Activated CD8-positive, alpha-beta memory T cell treated with anti-CD3 and anti-CD28 coated beads for 4 hours (primary cell): ENCODE measurements at regions not wholly inside any gene's neighbourhood (a gene's known extent, or its start where the extent isn't known, plus 50 kb on each side); places are given as distances from the start of the nearest gene placed in this dataset.

Source experiments
- DNase-seq, 2 donors: peaks; one replicate each; pipeline ENCODE4 v3.0.0-alpha.2; 2020; ENCODE audit warnings: low read depth in 2 of 2

DNA sequence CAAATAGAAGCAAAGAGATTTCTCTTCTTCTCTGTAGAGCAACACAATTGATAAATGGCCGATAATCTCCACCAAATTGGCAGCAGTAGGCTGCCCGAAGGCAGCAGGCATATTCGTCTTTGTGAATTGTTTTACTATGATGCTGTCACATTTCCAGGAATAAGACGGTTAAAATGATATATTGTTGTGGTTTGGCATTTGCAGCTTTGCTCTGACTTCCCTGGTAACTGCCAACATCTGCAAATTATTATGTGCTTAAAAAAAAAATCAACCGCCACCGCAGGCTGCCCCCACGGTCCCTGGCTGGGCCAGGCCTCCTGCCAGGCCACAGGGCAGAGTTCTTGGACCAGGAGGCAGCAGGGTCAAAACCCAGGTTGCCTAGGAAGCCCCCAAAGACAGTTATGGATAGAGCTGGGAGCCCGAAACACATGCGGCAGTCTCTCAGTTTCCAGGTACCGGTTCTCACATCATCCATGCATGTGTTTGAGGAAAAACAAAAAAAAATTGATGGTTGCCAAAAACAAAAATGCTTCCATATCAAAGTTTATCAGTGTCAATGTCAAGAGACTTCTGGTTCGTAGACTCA is 179.3 kb downstream of the ETS2 start:
- DNase-seq: no peak

DNA sequence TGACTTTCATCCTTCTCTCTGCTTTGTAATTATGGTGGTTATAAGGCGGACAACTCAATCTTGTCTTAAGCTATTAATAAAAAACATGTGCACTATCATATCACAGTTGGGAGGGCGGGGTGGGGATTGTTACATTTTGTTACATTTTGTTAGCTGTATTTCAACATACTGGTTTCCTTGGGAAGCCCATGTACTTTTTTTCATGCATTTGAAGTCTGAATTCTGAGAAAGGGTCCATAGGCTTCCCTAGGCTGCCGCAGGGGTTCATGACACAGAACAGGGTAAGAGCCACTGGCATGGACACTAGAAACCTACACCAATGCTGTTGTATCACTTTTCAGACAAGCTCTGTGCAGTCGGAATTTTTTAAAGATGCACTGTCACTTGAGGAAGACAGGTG is 178.8 kb downstream of the ETS2 start:
- DNase-seq: no peak

DNA sequence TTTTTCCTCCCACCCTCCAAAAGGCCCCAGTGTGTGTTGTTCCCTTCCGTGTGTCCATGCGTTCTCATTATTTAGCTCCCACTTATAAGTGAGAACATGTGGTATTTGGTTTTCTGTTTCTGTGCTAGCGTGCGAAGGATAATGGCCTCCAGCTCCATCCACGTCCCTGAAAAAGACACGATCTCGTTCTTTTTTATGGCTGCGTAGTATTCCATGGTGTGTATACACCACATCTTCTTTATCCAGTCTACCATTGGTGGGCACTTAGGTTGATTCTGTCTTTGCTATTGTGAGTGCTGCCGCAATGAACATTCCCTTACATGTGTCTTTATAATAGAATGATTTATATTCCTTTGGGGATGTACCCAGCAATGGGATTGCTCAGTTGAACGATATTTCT is 177.8 kb downstream of the ETS2 start:
- DNase-seq: no peak

DNA sequence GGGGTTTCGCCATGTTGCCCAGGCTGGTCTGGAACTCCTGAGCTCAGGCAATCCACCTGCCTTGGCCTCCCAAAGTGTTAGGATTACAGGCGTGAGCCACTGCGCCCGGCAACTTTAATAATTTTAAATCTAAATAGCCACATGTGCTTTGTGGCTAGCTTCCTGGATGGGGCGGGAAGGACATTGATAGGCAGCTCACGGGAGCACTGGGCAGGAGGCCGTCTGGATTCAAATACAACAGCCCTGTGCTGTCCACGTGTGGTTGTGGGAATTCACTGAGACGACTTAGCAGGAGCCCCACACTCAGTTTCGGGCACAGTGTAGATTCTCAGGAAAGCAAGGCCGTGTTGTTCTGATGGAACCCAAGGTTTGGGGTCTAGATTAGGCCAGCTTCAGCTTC is 177.1 kb downstream of the ETS2 start:
- no peak for DNase-seq

DNA sequence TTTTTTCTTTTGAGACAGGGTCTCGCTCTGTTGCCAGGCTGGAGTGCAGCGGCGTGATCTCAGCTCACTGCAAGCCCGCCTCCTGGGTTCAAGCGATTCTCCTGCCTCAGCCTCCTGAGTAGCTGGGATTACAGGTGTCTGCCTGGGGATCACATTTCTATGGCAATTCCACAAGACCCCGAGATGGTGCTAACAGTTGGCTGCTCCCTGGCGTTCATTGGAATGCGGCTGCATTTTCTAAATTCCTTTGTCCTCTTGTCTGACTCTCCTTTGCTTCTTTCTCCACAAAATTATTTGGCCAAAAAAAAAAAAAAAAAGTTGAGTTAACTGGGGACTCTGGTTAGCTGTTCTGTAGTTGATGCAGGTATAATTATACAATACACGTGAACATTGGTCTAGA is 176.4 kb downstream of the ETS2 start:
- DNase-seq: no peak

DNA sequence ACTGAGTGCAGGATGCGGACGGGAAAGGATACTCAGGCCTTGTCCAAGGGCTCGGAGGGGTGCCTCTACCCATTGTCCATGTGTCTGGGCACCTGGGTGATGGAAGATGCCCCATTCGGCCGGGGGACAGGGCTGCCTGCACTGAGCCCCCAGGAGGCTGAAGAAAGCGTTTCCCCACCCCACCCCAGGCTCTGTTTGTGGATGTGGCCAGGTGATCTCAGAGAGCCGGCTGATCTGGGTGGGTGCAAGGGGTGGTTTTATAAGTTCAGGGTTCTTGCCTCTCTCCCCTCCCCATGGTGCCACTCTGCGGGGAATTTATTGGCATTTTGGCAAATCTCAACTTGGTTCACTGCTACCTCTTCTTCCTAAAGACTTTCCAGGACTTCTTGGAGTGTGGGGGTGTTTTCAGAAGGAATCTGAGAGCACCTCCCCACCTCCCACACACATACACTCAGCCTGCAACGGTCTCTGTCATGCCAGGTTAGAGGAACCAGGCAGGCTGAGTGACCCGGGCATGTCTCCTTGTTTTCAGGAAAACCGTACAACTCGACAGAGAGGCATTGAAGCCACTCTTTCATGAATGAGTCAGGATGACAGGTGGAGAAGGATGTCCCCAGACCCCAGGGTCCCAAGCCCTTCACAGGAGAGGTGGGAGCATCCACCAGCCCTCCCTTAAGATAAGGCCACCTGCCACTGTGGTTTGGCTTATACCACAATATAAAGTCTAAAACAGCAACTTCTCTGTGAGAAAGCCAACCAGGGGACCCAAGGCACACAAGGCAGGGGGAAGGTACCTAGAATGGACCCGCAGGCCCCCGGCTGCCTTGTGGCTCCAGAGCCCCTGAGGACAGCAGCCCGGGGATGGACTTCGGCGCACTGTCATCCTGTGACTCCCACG is 174.9 kb downstream of the ETS2 start:
- no peak for DNase-seq

DNA sequence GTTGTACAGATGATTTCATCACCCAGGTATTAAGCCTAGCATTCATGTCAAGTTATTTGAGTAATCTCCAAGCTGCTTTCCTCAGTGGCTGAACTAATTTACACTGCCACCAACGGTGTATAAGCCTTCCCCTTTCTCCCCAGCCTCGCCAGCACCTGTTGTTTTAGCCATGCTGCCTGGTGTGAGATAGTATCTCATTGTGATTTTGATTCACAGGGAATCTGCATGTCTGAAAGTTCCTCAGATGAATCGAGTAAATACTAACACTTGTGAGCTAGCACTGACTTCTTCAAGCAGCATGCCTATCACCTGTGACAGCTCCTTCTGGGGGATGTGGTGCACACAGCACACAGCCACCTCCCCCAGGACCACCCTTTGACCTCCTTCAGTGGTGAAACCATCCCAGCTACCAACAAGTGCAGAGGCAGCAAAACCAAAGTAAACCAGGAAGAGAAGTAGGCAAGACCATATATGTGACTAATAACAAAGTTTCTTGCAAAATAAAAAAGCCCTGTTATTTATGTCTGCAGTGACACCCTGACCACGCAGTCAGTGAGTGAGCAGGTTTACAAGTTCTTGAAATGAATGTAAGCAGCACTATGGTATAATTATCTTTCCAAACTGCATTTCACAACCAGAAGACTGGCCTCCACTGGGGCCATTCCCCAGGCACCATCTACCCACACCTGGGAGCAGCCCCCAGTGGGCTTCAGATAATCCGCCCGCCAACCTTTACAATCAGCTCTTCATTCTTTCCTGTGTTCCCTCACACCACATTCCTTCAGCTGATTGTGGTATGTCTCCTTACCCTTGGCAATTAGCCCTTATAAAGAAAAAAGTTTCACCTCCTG is 173.8 kb downstream of the ETS2 start:
- no peak for DNase-seq

DNA sequence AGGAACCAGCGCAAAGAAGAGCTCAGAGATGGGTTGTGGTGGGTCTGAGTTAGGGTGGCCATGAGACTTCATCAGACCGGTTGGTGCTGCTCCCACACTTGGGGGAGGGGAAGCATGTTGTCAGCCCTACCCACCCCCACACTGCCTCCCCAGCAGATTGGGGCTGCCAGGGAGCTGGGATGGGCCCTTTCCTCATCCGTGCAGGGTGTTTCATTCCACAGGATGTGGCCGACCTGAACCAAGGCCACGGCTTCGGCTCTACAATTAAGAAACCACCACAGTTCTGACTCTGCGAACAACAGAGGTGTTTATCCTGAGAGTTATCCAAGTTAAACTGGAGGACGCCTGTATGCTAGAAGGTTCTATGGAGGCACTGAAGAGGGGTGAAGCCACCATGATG is 171.2 kb downstream of the ETS2 start:
- DNase-seq: no peak

DNA sequence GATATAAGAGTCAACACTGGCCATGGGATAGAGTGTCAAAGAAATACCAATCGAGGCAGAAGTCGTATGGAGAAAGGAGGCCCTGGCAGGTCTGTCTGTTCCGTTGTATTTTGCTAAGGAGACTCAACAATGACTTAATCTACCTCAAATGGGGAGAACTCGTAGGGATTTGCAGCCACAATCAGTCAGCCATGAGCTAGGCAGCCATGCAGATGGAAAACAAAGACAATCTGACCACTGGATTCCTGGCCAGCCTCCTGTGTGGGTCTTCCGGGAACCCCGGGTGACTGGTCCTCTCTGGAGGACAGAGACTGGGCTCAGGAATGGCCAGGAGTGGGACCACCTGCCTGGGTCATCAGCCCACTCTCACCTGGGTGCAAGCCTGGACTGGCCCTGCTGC is 167.8 kb downstream of the ETS2 start:
- DNase-seq: no peak

DNA sequence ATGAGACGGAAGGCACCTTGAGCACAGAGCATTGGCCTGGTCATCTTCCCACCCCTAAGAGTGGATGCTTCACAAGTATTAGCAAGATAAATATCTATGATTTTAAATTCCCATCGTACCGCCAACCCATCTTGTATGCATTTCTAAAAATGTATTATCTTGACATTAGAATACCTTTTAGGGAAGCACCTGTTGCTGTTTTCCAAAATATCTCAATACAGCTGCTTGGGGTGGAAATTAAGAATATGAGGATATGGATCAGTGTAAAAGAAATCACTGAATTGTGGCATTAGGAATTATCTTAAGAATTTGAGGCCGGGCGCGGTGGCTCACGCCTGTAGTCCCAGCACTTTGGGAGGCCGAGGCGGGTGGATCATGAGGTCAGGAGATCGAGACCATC is 166.3 kb downstream of the ETS2 start:
- DNase-seq: no peak

DNA sequence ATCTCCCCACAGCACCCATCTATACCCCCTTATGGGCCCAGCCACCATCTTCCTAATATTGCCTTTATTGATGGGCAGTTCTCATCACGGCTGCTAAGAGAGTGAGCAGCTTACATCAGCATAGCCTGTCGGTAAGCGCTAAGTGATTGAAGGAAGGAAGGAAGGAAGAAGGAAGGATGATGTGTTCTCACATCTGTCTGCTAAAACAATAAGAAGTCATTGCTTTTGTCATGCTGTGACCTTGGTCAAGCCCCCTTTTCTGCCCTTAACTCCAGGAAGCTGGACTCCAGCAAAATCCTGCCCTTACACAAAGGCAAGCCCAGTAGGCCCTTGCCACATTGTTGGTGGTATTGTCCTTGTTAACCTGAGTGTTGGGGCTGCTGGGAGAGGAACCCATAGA is 165.0 kb downstream of the ETS2 start:
- no peak for DNase-seq

DNA sequence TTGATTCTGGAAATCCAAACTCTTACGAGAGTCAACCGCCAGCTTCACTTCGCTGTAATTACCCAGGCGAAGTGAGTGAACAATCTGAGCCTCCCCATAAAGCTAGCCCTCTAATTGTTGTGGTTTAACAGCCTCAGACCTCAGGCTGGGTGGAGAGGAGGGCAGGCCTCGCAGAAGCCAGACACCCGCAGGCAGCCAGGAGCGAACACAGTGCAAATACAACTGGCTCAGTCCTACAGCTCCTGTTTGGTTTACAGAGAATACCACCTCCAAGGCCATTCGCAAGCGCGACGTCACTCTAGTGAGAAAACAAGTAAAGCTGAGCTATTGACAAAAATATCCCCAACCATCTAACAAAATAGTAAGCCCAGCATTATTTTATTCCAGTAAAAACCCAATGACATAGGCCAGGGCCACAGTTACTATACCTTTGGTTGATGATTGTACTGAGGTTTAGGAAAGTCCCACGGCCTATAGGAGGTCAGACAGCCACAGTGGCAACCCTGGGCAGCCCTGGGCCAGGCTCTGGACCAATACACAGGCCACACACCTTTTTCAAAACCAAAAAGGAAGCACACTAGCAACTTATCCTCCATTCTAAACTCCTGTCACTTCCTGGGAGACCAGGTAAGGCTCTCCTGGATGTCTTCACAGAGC is 163.3 kb downstream of the ETS2 start:
- DNase-seq: no peak

DNA sequence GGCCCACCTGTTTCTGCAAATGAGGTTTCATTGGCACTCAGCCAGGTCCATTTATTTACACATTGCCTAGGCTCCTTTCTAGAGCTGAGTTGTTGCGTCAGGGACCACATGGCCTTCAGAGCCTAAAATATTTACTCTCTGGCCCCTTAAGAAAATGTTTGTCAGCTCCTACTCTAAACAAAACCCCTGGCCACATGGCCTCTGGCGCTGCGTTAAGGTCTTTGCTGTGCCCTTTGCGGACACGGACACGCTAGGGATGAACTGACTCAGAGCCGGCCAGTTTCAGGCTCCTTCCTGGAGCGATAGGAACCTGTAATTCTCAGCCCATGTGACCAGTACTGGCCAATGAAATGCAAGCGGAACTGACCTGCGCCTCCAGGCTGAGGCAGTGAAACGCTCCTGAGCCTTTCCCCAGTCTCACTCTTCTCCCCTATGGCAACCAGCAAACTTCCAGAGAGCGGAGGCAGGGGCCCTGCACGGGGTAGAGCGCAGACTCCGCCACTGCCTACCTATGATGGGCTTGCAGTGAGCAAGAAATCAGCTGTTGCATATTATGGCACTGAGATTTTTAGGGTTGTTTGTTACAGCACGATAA is 160.3 kb downstream of the ETS2 start:
- no peak for DNase-seq

DNA sequence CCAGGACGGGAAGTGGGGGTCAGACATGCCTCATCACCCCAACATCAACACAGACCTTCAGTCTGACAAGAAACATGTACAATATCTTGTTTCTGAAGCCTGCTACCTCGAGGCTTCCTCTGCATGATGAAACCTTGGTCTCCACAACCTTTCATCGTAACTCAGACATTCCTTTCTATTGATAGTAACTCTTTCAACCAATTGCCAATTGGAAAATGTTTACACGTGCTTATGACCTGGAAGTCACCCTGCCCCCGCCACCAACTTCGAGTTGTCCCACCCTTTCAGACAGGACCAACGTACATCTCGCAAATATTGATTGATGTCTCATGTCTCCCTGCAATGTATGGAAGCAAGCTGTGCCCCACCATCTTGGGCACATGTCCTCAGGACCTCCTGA is 159.5 kb downstream of the ETS2 start:
- no peak for DNase-seq

DNA sequence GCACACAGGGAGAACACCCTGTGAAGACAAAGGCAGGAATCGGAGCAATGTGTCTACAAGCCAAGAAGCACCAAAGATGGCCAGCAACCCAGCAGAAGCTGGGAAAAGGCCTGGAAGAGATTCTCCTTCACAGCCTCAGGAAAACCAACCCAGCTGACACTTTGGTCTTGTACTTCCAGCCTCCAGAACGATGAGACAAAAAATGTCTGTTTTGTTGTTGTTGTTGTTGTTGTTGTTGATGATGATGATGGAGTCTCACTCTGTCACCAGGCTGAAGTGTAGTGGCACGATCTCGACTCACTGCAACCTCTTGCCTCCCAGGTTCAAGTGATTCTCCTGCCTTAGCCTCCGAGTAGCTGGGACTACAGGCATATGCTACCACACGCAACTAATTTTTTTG is 157.3 kb downstream of the ETS2 start:
- DNase-seq: no peak

DNA sequence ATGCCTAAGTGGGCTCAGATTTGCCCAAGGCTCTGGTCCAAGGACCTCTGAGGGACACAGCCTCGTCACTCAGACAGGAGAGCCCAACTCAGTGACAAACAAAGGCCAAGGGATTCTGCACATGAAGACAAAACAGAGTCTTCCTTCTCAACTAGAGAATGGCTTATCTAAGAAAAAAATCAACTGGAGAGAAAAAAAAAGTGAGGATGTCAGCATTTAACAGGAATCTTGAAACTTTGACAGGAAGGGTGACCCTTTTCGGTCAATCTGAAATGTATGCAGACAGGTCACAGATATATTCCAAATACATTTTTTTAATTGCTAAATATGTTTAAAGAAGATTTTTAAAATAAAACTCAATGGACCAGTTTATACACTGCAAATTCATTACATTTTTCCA is 154.5 kb downstream of the ETS2 start:
- DNase-seq: no peak

DNA sequence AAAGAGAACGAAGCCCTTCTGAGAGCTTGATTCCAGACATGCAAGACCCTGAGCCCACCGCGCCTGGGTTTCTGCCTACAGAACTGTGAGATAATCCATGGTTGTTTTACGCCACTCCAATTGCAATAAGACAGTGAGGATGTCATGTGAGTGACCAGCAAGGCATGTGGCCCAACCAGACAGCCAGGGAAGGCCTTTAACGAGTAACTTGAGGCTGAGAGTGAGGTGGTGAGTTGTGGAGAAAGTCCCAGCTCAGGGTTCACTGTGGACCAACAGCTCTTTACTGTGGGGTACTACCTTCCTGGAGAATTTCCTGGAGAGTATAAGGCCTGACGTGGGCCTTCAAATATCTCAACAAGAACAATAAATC is 153.9 kb downstream of the ETS2 start:
- DNase-seq: no peak

DNA sequence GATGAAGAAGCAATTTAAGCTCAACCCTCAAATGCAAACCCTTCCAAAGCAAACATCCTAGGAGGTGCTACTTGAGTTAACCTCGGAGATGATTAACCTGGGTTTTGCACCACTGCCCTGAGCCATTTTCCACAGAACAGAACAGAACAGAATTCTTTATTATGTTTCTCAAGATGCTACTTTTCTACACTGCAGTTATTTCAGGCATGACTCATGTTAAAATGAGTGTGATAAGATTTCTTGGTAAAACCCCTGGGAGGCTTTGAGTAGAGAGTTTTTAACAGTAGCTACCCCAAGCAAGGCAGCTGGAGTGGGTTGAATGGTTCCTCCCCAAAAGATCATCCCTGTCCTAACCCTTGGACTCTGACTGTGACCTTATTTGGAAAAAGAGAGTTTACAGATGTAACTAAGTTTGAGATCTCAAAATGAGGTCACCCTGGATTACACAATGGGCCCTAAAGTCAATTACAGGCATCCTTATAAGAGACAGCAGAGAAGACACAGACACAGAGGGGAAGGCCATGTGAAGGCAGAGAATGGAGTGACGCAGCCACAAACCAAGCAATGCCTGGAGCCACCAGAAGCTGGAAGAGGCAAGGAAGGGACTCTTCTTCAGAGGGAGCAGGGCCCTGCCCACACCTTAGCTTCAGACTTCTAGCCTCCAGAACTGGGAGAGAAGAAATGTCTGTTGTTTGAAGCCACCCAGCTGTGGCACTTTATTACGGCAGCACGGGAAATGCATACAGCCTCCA is 153.4 kb downstream of the ETS2 start:
- DNase-seq: no peak

DNA sequence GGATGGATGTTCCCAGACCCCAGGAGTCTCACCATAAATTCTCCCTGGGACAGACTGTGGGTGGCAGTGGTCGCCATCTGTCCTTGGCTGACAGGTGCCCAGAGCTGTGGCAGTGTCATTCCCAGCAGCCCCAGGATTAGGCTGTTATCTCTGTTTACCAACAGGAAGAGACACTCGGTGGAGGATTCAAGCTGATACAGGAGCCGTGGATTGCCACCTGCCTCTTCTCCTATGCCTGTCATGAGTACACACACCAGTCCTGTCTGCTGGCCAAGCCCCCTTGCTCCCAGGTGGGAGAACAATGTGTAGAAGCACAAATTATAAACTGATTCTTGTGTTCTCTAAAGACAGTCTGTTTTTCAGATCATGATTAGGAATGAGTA is 152.6 kb downstream of the ETS2 start:
- no peak for DNase-seq

DNA sequence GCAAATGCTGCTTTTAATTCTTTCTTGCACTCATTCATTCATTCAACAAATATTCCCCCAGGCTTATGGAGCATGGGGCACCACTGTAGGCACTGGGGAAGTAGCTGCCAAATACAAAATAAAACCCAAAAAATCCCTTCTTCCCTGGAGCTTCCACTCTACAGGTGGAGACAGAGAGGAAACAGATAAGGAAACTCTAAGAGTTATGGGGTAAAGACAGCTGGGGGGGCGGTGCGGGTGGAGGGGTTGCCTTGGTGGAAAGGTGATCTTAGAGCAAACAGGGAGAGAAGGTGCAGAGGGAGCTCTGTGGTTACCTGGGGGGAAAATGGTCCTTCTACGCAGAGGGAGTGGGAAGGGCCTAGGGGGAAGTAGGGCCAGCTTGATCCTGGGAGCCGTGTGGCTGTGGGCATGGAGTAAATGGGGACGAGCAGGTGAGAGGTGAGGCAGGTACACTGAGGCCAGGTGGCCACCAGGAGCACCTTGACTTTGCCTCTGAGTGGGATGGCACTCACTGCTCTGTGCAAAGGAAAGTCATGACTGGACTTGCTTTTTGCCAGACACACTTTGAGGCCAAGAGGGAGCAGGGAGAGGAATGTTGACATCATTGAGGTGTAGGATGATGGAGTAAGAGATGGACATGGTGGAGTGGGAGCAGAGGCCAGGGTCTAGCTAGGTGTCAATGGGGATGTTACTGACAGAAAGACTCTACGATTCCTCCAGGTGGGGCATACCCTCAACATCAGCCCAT is 152.0 kb downstream of the ETS2 start:
- DNase-seq: no peak
